IPS-NIHi7 (cell line): ENCODE measurements at regions not wholly inside any gene's neighbourhood (a gene's known extent, or its start where the extent isn't known, plus 50 kb on each side); places are given as distances from the start of the nearest gene placed in this dataset.

Experiments
- DNase-seq: peaks from one replicate; pipeline ENCODE4 v3.0.0; 2012; ENCODE audit warnings: mixed read lengths; ENCODE audit errors: extremely low spot score

- DNase-seq = no peak
Measured at GRCh38 chr5:74916831-74917710, 50.9 kb upstream of the FAM169A start.
